Neural cell (in vitro differentiated cells): ENCODE measurements at regions not wholly inside any gene's neighbourhood (a gene's known extent, or its start where the extent isn't known, plus 50 kb on each side); places are given as distances from the start of the nearest gene placed in this dataset.

ENCODE experiments used
- EZH2 ChIP-seq: fragments of 200-600, 300-800 bp; shearing (Covaris generic), sonication (generic); IDR thresholded peaks from 2 replicates; pipeline ENCODE4 v1.6.1; 2014; ENCODE audit warnings: antibody characterized with exemption, low read length, borderline replicate concordance, mild to moderate bottlenecking; ENCODE audit not compliant: insufficient read depth, poor library complexity, severe bottlenecking
- REST ChIP-seq: IDR thresholded peaks from 2 replicates; pipeline ENCODE4 v1.6.1; 2012; ENCODE audit warnings: borderline replicate concordance
- TAF1 ChIP-seq: IDR thresholded peaks from 2 replicates; pipeline ENCODE4 v1.6.1; 2012; ENCODE audit warnings: low read depth
- TF ChIP-seq, protein P1 (sequence below): fragments of 450-650 bp; IDR thresholded peaks from 2 replicates; pipeline ENCODE4 v1.5.1; 2014; ENCODE audit warnings: antibody characterized with exemption, mild to moderate bottlenecking, moderate library complexity; ENCODE audit not compliant: poor library complexity, severe bottlenecking

GRCh38 chr14:21993070-21993469 lies 319.5 kb upstream of the OR4E1 start:
- no peak for TF ChIP-seq EZH2
- TF ChIP-seq, protein P1, sequence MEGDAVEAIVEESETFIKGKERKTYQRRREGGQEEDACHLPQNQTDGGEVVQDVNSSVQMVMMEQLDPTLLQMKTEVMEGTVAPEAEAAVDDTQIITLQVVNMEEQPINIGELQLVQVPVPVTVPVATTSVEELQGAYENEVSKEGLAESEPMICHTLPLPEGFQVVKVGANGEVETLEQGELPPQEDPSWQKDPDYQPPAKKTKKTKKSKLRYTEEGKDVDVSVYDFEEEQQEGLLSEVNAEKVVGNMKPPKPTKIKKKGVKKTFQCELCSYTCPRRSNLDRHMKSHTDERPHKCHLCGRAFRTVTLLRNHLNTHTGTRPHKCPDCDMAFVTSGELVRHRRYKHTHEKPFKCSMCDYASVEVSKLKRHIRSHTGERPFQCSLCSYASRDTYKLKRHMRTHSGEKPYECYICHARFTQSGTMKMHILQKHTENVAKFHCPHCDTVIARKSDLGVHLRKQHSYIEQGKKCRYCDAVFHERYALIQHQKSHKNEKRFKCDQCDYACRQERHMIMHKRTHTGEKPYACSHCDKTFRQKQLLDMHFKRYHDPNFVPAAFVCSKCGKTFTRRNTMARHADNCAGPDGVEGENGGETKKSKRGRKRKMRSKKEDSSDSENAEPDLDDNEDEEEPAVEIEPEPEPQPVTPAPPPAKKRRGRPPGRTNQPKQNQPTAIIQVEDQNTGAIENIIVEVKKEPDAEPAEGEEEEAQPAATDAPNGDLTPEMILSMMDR, result no peak
- no peak for TF ChIP-seq TAF1
- TF ChIP-seq REST, result no peak
